Small intestine (tissue), 7 donors: ENCODE measurements at regions not wholly inside any gene's neighbourhood (a gene's known extent, or its start where the extent isn't known, plus 50 kb on each side); places are given as distances from the start of the nearest gene placed in this dataset.
A peak's percentile ranks its signal among the peaks of the same experiment; 100 is the strongest.

Source experiments
- DNase-seq, 2 donors: peaks; one replicate each; pipeline versions ENCODE4 v3.0.0 to v3.0.0-alpha.2; 2013
- FAIRE-seq: peaks from 2 replicates; lab custom pipeline; 2012; peaks lifted over from hg19 to GRCh38; lab: Jason Lieb, UNC
- H3K27ac ChIP-seq, 3 donors: one replicate each; pipeline ENCODE4 v1.5.1; 2013; ENCODE audit warnings: low read length in 2 of 3, mild to moderate bottlenecking in 2 of 3, control low read depth in 1 of 3, inconsistent platforms in 1 of 3, low read depth in 1 of 3, moderate library complexity in 1 of 3
- H3K27me3 ChIP-seq, 3 donors: one replicate each; pipeline ENCODE4 v1.6.1; 2013; ENCODE audit warnings: low read length in 3 of 3, inconsistent platforms in 1 of 3; ENCODE audit not compliant: control insufficient read depth in 3 of 3, insufficient read depth in 3 of 3
- H3K36me3 ChIP-seq, 3 donors: one replicate each; pipeline ENCODE4 v1.6.1; 2013; ENCODE audit warnings: low read length in 3 of 3, inconsistent platforms in 1 of 3, low read depth in 1 of 3, mild to moderate bottlenecking in 1 of 3, moderate library complexity in 1 of 3; ENCODE audit not compliant: control insufficient read depth in 3 of 3, insufficient read depth in 2 of 3
- H3K4me1 ChIP-seq, 3 donors: one replicate each; pipeline ENCODE4 v1.6.1; 2013; ENCODE audit warnings: low read length in 2 of 3, inconsistent platforms in 1 of 3, low read depth in 1 of 3, mild to moderate bottlenecking in 1 of 3, moderate library complexity in 1 of 3; ENCODE audit not compliant: control insufficient read depth in 3 of 3, insufficient read depth in 2 of 3
- H3K4me3 ChIP-seq, 3 donors: one replicate each; pipeline ENCODE4 v1.5.1; 2013; ENCODE audit warnings: low read length in 3 of 3, control low read depth in 1 of 3, inconsistent platforms in 1 of 3, low read depth in 1 of 3, mild to moderate bottlenecking in 1 of 3, moderate library complexity in 1 of 3
- H3K9me3 ChIP-seq, 2 donors: one replicate each; pipeline ENCODE4 v1.6.1; 2013; ENCODE audit warnings: low read depth in 1 of 2, low read length in 1 of 2; ENCODE audit not compliant: control insufficient read depth in 2 of 2, insufficient read depth in 1 of 2
- WGBS, 3 donors: extraction: QIAGEN DNeasy Blood & Tissue Kit; methylation state at CpG; one replicate each; pipeline ENCODE4 v1.1.7; 2013; 5-methylcytosine and 5-hydroxymethylcytosine counted together
- donor health status: healthy with polysubstance abuse.
- donor health status: control.
- donor health status: control.
- donor health status: Bipolar disorder and iron deficiency.
- donor health status: healthy.

DNA sequence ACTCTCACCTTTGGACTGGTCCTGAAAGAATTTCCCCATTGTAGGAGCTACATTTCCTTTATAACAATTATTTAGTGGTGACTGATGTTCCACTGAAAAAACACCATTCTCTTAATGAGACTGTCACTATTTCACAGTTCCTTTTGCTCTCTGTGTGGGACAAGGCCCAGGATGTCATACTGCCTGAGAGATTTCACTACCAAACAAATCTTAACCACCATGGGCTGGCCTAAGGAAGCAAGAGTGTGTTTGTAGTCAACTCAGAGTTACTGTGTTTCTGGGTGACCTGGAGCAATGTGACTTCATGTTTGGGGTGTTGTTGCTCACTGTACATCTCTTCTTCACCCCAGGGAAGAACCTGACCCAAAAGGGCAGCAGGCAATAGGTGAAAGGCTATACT, 50.1 kb upstream of the ZNF608 start:
- Histone ChIP-seq H3K36me3 (no peaks in the 10 kb centered on the region), H3K9me3 (peaks cover 0 to 7% of the 10 kb centered on the region in 2 donors), H3K4me3 (no peak overlapping the region), H3K27me3 (no peaks in the 10 kb centered on the region), H3K27ac (no peak overlapping the region), H3K4me1 (peaks cover 0 to 10% (median 0%) of the 10 kb centered on the region in 3 donors)
- no peak for DNase-seq
- no peak for FAIRE-seq

DNA sequence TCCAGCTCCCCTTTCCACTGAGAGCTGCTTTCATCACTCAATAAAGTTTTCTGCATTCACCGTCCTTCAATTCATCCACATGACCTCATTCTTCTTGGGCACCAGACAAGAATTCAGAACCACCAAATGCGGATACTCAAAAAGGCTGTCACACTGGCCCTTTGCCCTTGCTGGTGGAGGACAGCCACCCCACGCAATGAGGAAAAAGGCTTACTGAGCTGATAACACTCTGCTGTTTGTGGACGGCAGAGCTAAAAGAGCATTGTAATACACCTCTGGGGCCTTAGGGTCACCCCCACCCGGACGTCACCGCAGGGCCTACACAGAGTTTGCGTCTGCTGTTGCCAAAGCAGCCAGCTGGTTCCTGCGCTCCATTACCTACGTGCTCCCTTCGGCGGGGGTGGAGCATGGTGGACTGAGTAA, 51.2 kb upstream of the ZNF608 start:
- no peak overlapping the region for H3K27ac ChIP-seq
- H3K27me3 ChIP-seq, result no peaks in the 10 kb centered on the region
- DNase-seq (no peak), FAIRE-seq (no peak)
- no peaks in the 10 kb centered on the region for H3K36me3 ChIP-seq
- peaks cover 0 to 4% (median 0%) of the 10 kb centered on the region in 3 donors for H3K4me1 ChIP-seq
- WGBS, 3 donors, result 95 to 98% (median 97%) methylated on average over 12 of the region's 12 CpGs
- peaks cover 0 to 7% of the 10 kb centered on the region in 2 donors for H3K9me3 ChIP-seq
- no peak overlapping the region for H3K4me3 ChIP-seq

DNA sequence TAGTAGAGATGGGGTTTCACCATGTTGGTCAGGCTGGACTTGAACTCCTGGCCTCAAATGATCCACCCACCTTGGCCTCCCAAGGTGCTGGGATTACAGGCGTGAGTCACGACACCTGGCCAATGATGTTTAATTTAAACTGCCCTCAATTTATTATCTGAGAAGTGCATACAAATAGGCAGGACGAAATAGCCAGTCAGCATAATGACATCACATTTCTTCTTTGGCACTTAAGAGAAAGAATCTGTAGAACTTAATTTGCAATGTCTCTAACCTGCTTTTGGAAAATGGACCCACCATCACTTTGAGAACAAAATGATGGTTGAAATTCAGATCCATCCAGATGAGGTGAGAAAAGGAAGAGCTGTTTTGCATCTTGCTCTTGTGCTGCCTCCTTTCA, 52.5 kb upstream of the ZNF608 start:
- H3K27me3 ChIP-seq, result no peaks in the 10 kb centered on the region
- 88 to 94% (median 93%) methylated on average over 3 of the region's 3 CpGs for WGBS, 3 donors
- no peak overlapping the region for H3K27ac ChIP-seq
- peaks cover 0 to 3% (median 0%) of the 10 kb centered on the region in 3 donors for H3K4me1 ChIP-seq
- DNase-seq (no peak), FAIRE-seq (no peak)
- H3K36me3 ChIP-seq, result no peaks in the 10 kb centered on the region
- H3K9me3 ChIP-seq, result peaks cover 0 to 3% of the 10 kb centered on the region in 2 donors
- no peak overlapping the region for H3K4me3 ChIP-seq

DNA sequence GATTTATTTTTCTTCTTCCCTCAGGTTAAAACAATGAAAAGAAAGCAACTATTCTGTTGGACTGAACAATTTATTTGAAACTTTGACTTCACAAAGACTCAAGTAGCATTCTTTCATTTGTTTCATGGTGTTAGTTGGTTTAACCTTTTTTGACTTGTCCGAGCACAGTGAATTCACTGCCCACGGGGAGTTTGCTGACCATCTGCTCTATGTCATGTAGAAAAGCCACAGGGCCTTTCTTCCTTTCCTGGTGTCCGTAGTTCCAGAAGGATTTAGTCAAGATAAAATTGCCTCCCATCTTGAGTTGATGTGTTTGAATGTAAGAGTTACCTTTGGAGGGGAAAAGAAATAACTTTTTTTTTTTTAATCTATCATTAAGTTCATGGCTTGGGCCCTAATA, 55.1 kb upstream of the ZNF608 start:
- H3K36me3 ChIP-seq, result no peaks in the 10 kb centered on the region
- DNase-seq (no peak), FAIRE-seq (no peak)
- WGBS, 3 donors, result 82 to 89% (median 89%) methylated on average over 3 of the region's 3 CpGs
- no peaks in the 10 kb centered on the region for H3K27me3 ChIP-seq
- peaks cover 0 to 10% (median 0%) of the 10 kb centered on the region in 3 donors for H3K4me1 ChIP-seq
- peaks cover 0 to 3% of the 10 kb centered on the region in 2 donors for H3K9me3 ChIP-seq
- no peak overlapping the region for H3K27ac ChIP-seq
- no peak overlapping the region for H3K4me3 ChIP-seq

DNA sequence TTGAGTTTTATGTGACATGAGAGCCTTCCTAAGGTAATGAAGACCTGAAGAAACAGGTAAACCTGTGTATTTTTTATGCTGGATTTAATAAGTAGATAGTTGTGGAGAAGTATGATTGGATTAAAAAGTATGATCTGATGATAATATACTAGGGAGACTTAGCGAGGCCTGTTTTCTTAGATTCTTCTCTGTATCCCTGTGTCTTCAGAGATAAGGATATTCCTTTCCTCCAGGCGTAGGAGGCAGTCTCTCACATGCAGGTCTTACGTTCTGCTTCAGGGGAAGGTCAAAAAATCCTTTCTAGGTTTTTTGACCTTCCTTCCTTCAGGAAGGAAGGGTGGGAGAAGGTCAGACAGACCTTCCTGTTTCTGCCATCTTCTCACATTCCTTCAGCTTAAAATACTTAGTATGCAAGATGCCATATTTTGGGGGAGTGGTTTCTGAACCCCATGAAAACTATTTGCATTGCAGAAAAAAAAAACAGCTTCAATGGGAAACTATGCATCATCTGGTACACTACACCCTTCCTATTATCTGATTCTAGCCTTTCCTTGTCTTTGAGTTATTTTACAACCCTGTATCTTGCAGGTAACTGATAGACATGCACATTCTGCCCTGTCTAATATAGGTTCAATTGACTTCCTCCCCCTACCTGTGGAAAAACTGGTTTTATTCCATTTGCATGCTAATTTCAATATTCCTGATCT, 57.3 kb upstream of the ZNF608 start:
- no peaks in the 10 kb centered on the region for H3K36me3 ChIP-seq
- FAIRE-seq (no peak), DNase-seq (peak; percentile 27 to 29)
- H3K27me3 ChIP-seq, result no peaks in the 10 kb centered on the region
- H3K9me3 ChIP-seq, result no peaks in the 10 kb centered on the region
- peaks cover 0 to 22% (median 3%) of the 10 kb centered on the region in 3 donors for H3K4me1 ChIP-seq
- 74 to 87% (median 86%) methylated on average over 3 of the region's 3 CpGs for WGBS, 3 donors
- H3K27ac ChIP-seq, result no peak overlapping the region
- H3K4me3 ChIP-seq, result no peak overlapping the region

DNA sequence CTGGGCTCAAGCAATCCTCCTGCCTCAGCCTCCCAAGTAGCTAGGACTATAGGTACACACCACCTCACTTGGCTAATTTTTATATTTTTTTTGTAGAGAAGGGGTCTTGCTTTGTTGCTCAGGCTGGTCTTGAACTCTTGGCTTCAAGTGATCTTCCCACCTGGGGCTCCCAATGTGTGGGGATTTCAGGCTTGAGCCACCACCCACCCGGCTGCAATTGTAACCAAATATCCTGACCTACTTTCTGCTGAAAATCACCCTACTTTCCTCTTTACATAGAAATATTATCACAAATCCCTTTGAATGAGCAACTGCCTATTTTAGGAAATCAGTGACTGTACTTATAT, 59.6 kb upstream of the ZNF608 start:
- no peak for FAIRE-seq
- peak overlapping the region in 1 of 3 donors; percentile 67 for H3K27ac ChIP-seq

DNA sequence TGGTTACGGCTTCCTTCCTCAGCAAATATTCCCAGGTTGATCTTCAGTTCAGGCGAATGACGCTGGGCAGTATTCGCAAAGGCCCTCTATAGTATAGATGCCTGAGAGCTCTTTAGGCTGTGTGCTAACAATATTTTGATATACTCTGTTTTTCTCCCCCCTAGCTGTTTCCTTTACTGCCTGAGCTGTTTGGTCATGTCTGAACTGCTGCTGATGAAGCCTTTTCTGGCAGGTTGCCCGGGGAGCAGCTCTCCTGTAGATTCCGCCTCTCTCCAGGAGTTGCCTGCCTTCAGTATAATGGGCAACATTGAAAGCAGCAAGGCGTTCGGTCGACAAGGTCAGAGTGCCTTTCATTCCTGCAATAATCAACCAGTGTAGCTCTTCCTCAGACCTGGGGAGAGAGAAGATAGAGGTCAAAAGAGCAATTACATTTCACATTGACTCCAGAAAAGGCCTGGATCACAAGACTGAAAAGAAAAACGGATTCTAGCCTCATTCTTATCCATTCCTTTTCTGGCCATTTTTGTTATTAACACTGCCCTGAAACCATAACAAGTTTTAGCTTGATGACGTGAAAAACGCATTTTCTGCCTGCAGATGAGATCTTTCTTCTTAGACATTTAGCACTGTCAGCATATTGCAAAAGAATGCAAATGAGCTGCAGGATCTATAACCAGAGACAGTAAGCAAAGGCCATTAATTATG, 60.1 kb upstream of the ZNF608 start:
- FAIRE-seq (no peak), DNase-seq (peak; percentile 89 to 91)
- 28 to 45% (median 32%) methylated on average over 12 of the region's 12 CpGs for WGBS, 3 donors
- Histone ChIP-seq H3K36me3 (no peaks in the 10 kb centered on the region), H3K4me1 (peaks cover 0 to 40% (median 3%) of the 10 kb centered on the region in 3 donors), H3K27ac (peak overlapping the region in 2 of 3 donors; percentile 26 to 67), H3K9me3 (no peaks in the 10 kb centered on the region), H3K27me3 (no peaks in the 10 kb centered on the region), H3K4me3 (no peak overlapping the region)

More for the DNA sequence above, 59.6 kb upstream of the ZNF608 start:
- no peaks in the 10 kb centered on the region for H3K36me3 ChIP-seq
- peaks cover 0 to 36% (median 3%) of the 10 kb centered on the region in 3 donors for H3K4me1 ChIP-seq
- no peaks in the 10 kb centered on the region for H3K27me3 ChIP-seq
- no peaks in the 10 kb centered on the region for H3K9me3 ChIP-seq
- no peak overlapping the region for H3K4me3 ChIP-seq
- no peak for DNase-seq
- 83 to 94% (median 87%) methylated on average over 1 of the region's 1 CpG for WGBS, 3 donors

DNA sequence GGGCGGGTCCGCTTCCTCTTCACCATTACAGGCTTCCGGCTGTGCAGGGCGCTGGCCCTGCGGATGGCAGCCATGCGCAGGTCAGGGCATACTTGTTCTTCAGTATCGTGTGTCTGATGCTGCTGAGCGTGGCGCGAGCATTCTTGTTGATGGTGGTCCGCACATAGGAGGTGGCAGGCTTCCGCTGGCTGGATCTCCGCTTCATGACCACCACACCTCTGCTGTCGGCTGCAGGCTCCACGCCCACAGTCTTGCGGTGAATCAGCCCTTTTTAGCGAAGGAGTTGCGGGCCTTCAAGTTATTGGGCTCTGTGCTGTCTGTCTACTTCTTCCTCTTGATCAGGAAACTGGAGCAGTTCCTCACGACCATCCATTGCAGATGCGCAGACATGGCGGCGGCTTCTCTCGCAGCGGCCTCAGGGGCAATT, 62.4 kb upstream of the ZNF608 start:
- DNase-seq, result no peak
- Histone ChIP-seq H3K4me1 (peaks cover 0 to 46% (median 6%) of the 10 kb centered on the region in 3 donors), H3K27ac (no peak overlapping the region), H3K4me3 (no peak overlapping the region), H3K36me3 (no peaks in the 10 kb centered on the region), H3K27me3 (no peaks in the 10 kb centered on the region), H3K9me3 (no peaks in the 10 kb centered on the region)
- FAIRE-seq, result no peak
- WGBS, 3 donors, result 95 to 99% (median 97%) methylated on average over 24 of the region's 24 CpGs
